Vagina (tissue), 2 donors: ENCODE measurements at regions not wholly inside any gene's neighbourhood (a gene's known extent, or its start where the extent isn't known, plus 50 kb on each side); places are given as distances from the start of the nearest gene placed in this dataset.

Experiments
- POLR2A ChIP-seq, 2 donors: fragments of 450-650 bp; IDR thresholded peaks; one replicate each; pipeline ENCODE4 v1.6.1; 2017; ENCODE audit warnings: antibody characterized with exemption in 2 of 2, mild to moderate bottlenecking in 2 of 2, moderate library complexity in 2 of 2
- POLR2AphosphoS5 ChIP-seq, 2 donors: sonication (generic); formaldehyde crosslinking; IDR thresholded peaks; one replicate each; pipeline ENCODE4 v1.9.0; 2017; ENCODE audit warnings: antibody characterized with exemption in 2 of 2, mild to moderate bottlenecking in 2 of 2, low read depth in 1 of 2; ENCODE audit not compliant: insufficient read depth in 1 of 2
- TF ChIP-seq, protein P1 (sequence below), 3 experiments: fragments of 450-650 bp in 2 of 3; fragments of 200-600 bp in 1 of 3; sonication (generic) in 1 of 3; IDR thresholded peaks; one replicate each; pipeline ENCODE4 v1.5.1; 2017 to 2019; ENCODE audit warnings: antibody characterized with exemption in 3 of 3, mild to moderate bottlenecking in 2 of 3, moderate library complexity in 2 of 3

DNA sequence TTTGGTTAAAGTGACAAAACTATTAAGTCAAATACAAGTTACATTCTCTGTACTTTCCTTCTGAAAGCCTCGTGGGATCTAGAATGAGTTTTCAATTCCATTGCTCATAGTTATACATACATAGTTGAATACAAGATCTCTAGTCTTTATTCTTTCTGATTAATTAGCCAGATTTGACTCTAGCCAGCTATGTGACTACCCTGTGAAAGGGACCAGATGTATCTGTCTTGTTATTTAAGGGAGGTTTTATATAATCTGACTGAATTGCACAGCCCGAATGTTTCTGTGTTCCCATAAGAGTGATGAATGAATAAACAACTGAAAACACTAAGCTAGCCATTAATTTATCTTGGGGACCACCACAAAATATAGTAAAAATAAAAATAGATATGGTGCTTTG, 166.7 kb downstream of the TMEM167A start:
- TF ChIP-seq, protein P1, sequence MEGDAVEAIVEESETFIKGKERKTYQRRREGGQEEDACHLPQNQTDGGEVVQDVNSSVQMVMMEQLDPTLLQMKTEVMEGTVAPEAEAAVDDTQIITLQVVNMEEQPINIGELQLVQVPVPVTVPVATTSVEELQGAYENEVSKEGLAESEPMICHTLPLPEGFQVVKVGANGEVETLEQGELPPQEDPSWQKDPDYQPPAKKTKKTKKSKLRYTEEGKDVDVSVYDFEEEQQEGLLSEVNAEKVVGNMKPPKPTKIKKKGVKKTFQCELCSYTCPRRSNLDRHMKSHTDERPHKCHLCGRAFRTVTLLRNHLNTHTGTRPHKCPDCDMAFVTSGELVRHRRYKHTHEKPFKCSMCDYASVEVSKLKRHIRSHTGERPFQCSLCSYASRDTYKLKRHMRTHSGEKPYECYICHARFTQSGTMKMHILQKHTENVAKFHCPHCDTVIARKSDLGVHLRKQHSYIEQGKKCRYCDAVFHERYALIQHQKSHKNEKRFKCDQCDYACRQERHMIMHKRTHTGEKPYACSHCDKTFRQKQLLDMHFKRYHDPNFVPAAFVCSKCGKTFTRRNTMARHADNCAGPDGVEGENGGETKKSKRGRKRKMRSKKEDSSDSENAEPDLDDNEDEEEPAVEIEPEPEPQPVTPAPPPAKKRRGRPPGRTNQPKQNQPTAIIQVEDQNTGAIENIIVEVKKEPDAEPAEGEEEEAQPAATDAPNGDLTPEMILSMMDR (IDR thresholded peaks at IDR 0.05): no peak
- TF ChIP-seq POLR2A (IDR thresholded peaks at IDR 0.05): no peak
- no peak for TF ChIP-seq POLR2AphosphoS5 (IDR thresholded peaks at IDR 0.05; ENCODE audit: insufficient read depth in 1 of 2, low read depth in 1 of 2)
